ENCODE measurements at regions not wholly inside any gene's neighbourhood (a gene's known extent, or its start where the extent isn't known, plus 50 kb on each side); places are given as distances from the start of the nearest gene placed in this dataset.
"Not testable (repeated sequence)": the region's sequence is repeated elsewhere in the genome, so short reads cannot be mapped to it uniquely, and the experiment has no call there.

- TF ChIP-seq POLR2A (IDR thresholded peaks at IDR 0.05) (no peak), CTCF (IDR thresholded peaks at IDR 0.05 in 8 of 11, conservative IDR thresholded peaks at IDR 0.05 in 3 of 11) (no peak), POLR2AphosphoS5 (IDR thresholded peaks at IDR 0.05) (no peak)
- no peak for DNase-seq
- intact Hi-C loops (cut with DNase I; ENCODE audit: low total_unique reads): no loop called here
Measured at GRCh38 chr10:91002656-91003055, 81.8 kb upstream of the ANKRD1 start.

GRCh38 chr10:91003379-91003778, 82.5 kb upstream of the ANKRD1 start:
- DNase-seq; H3K9me3 ChIP-seq; H3K27ac ChIP-seq; intact Hi-C loops (cut with DNase I; ENCODE audit: low total_unique reads); H3K4me3 ChIP-seq; H3K27me3 ChIP-seq (replicated peaks in 1 of 7); H3K36me3 ChIP-seq: not testable (repeated sequence)
- peaks cover 2 to 41% (median 22%) of the 10 kb centered on the region in 6 donors for H3K4me1 ChIP-seq
- WGBS, 5 donors: 70 to 100% (median 89%) methylated on average over 1 of the region's 1 CpG

More at GRCh38 chr10:91002656-91003055, 81.8 kb upstream of the ANKRD1 start:
- Histone ChIP-seq H3K4me1 (peaks cover 2 to 34% (median 20%) of the 10 kb centered on the region in 6 donors), H3K27ac (no peak overlapping the region), H3K27me3 (replicated peaks in 1 of 7) (no peaks in the 10 kb centered on the region), H3K9me3 (no peaks in the 10 kb centered on the region), H3K4me3 (no peak overlapping the region), H3K36me3 (no peaks in the 10 kb centered on the region)
- 80 to 89% (median 83%) methylated on average over 3 of the region's 3 CpGs for WGBS, 5 donors

GRCh38 chr10:91005276-91005675, 84.4 kb upstream of the ANKRD1 start:
- intact Hi-C loops (cut with DNase I; ENCODE audit: low total_unique reads): loop anchor here (5.0 kb wide), 1 partner anchor 247 kb away; no protein-coding TSS in a partner anchor
- not testable (repeated sequence) for H3K27me3 ChIP-seq (replicated peaks in 1 of 7); H3K9me3 ChIP-seq; H3K4me3 ChIP-seq; H3K27ac ChIP-seq; DNase-seq; H3K36me3 ChIP-seq
- WGBS, 5 donors: 59 to 71% (median 66%) methylated on average over 3 of the region's 3 CpGs
- H3K4me1 ChIP-seq: peaks cover 0 to 40% (median 15%) of the 10 kb centered on the region in 6 donors

GRCh38 chr10:91006001-91006751, 85.3 kb upstream of the ANKRD1 start:
- DNase-seq: peak; percentile 79

More at GRCh38 chr10:91006001-91006751, 85.3 kb upstream of the ANKRD1 start:
- H3K9me3 ChIP-seq: no peaks in the 10 kb centered on the region
- no peaks in the 10 kb centered on the region for H3K27me3 ChIP-seq (replicated peaks in 1 of 7)
- intact Hi-C loops (cut with DNase I; ENCODE audit: low total_unique reads): loop anchor here (5.0 kb wide), 1 partner anchor 246 kb away; no protein-coding TSS in a partner anchor
- peak overlapping the region in 7 of 8 donors; percentile 1 to 74 (median 53) for H3K27ac ChIP-seq
- H3K36me3 ChIP-seq: no peaks in the 10 kb centered on the region
- H3K4me3 ChIP-seq: peak overlapping the region in 1 of 8 donors; percentile 10
- H3K4me1 ChIP-seq: peaks cover 0 to 39% (median 14%) of the 10 kb centered on the region in 6 donors
- peak; percentile 71 to 93 (median 90) for TF ChIP-seq CTCF (IDR thresholded peaks at IDR 0.05 in 8 of 11, conservative IDR thresholded peaks at IDR 0.05 in 3 of 11)
- peak in 1 of 3 donors; percentile 12 for TF ChIP-seq POLR2AphosphoS5 (IDR thresholded peaks at IDR 0.05)
- TF ChIP-seq POLR2A (IDR thresholded peaks at IDR 0.05): no peak
- 9 to 26% (median 22%) methylated on average over 2 of the region's 2 CpGs for WGBS, 5 donors
